ENCODE measurements at regions not wholly inside any gene's neighbourhood (a gene's known extent, or its start where the extent isn't known, plus 50 kb on each side); places are given as distances from the start of the nearest gene placed in this dataset.

GRCh38 chr11:32039149-32039548 is 51.7 kb upstream of the RCN1 start:
- DNase-seq (ENCODE audit: low read depth in 4 of 4, low spot score in 3 of 4), result no peak

- DNase-seq (ENCODE audit: low read depth in 4 of 4, low spot score in 3 of 4), result no peak
Observed at GRCh38 chr11:32034680-32035079, 56.2 kb upstream of the RCN1 start.

GRCh38 chr11:32034149-32034548 is 56.7 kb upstream of the RCN1 start:
- DNase-seq (ENCODE audit: low read depth in 4 of 4, low spot score in 3 of 4), result no peak

DNA sequence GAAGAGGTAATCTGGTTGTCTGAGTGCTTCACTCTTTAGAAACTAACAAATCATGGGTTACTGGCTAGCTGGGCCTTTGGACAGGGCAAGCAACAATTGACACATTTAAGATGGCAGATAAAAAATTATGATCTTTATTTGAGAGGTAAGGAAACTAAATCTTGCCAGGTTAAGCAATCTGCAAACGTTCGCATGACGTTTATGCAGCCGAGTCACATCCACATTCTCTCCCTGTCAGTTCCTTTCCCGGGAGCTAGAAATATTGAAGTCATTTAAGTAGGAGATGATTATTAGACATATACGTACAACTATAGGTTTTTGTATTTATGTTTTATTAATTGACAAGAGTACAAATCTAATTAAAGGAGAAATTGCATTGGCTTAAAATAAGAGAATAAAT is 57.4 kb upstream of the RCN1 start:
- DNase-seq (ENCODE audit: low read depth in 4 of 4, low spot score in 3 of 4), result no peak

GRCh38 chr11:32033067-32033466 is 57.8 kb upstream of the RCN1 start:
- no peak for DNase-seq (ENCODE audit: low read depth in 4 of 4, low spot score in 3 of 4)

- no peak for DNase-seq (ENCODE audit: low read depth in 4 of 4, low spot score in 3 of 4)
Observed at GRCh38 chr11:32032478-32032877, 58.4 kb upstream of the RCN1 start.

DNA sequence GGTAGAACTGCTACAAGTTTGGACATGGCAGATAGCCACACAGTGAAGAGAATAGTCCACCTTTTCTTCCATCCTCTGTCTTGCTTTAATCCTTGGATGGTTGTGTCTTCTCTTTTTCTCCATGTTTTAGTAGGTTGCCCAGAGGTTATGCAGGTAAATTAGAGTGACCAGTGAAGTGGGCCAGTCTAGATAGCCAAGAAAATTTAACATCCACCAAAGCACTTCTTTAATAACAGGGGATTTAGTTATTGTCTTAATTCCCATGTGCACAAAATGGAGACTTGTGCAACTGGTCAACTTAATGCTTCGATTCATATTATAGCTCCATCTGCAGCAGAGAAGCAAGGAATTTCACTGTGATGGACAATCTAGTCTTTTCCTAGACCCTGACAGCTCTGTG is 58.8 kb upstream of the RCN1 start:
- DNase-seq (ENCODE audit: low read depth in 4 of 4, low spot score in 3 of 4), result no peak

DNA sequence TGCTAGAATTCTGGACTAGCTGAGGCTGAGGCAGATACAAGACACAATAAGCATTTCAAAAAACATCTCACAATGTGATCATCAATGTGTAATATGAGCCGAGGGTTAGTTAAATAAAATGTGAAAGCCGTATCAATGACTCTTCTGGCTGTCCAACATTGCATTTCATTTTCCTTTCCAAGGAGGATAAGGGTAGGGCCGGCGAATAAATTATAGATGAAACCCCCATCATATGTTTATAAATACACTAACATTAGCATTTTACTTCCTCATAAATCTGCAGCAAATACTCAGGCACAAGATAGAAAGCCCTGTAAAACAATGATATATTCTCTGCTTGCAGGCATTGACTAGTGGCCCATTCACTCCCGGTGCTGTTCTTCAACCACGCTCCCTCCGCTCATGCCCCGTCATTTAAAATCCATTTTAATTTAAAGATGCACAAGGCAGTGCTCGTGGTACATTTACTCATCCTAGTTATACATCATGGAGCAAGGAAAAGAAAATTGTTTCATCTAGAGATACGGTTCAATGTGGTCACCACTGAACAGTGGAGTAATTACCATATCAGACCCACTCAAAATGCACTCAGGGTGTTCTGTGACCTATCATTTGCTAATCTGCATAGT is 59.9 kb upstream of the RCN1 start:
- no peak for DNase-seq (ENCODE audit: low read depth in 4 of 4, low spot score in 3 of 4)

GRCh38 chr11:32029721-32030120 is 61.2 kb upstream of the RCN1 start:
- no peak for DNase-seq (ENCODE audit: low read depth in 4 of 4, low spot score in 3 of 4)

DNA sequence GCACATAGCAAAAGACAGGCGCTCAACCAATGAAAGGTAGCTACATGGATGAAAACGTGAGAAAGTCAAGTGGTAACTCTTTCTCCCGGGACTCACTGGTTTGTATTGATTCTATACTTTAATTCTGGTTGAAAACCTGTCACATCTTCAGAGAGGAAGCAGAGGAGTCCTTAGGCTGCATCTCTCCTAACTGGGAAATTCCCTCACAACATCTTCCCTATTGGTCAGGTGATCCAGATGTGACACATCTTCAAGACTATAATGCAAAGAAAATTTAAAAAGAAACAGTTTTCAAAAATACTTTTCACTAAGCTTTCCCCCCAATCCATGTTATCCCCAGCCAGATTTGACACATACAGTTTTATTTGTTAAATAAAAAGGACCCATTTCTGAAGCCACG is 62.7 kb upstream of the RCN1 start:
- DNase-seq (ENCODE audit: low read depth in 4 of 4, low spot score in 3 of 4), result no peak

DNA sequence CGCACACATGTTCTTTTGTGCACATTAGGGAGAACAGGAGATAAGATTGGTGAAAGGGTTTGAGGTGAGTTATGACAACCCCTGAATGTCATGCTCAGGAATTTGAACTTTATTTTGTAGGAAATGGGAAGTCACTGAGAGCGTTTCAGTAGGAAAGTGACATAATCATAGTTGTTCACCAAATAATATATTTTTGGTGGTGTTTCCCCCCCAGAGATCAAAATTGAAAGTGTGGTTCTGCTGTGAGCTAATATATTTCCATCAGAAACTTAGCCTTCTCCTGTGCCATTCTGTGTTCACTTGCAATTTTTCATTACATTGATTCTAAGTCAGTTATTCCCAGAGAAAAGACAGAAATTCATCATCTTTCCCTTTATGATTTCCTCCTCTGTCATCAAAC is 64.1 kb upstream of the RCN1 start:
- DNase-seq (ENCODE audit: low read depth in 4 of 4, low spot score in 3 of 4), result no peak

DNA sequence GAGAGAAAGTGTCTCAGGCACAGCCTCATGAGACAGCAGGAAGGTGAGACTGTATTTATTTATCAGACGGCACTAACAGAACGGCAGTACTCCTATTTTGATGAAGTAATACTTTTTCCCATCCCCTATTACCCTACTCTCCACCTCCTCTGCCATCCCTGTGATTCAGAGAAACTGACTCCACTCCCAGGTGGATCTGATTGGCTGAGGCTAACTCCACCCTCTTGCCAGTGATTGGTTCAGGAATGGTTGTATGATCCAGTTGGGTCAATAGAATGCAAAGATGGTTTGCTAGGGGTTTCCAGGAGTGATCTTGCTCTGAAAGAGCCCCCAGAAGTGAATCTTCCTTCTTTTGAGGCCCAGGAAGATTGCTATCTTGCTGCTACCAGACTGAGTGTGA is 65.9 kb upstream of the RCN1 start:
- no peak for DNase-seq (ENCODE audit: low read depth in 4 of 4, low spot score in 3 of 4)

- no peak for DNase-seq (ENCODE audit: low read depth in 4 of 4, low spot score in 3 of 4)
Observed at GRCh38 chr11:32023370-32024305, 67.2 kb upstream of the RCN1 start.

- no peak for DNase-seq (ENCODE audit: low read depth in 4 of 4, low spot score in 3 of 4)
Observed at GRCh38 chr11:32018672-32019071, 72.2 kb upstream of the RCN1 start.

DNA sequence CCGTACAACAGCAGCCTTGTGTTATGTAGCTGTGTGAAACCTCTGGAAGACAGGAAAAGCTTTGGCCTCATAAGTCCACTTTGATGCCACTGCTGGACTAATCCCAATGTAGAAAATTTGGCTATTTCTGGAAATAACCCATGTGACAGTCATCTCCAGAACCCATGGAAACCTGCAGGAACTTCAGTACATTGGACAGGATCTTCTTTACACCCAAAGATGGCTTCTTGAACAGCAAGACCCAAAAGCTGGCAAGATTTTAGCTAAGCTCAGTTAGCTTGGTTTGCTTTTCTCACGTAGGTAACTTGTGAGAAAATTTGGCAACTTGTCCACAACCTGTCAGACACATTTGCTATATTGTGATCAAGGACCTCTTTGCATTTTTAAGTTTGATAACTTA is 74.8 kb upstream of the RCN1 start:
- no peak for DNase-seq (ENCODE audit: low read depth in 4 of 4, low spot score in 3 of 4)

GRCh38 chr11:32015427-32015826 is 75.4 kb upstream of the RCN1 start:
- no peak for DNase-seq (ENCODE audit: low read depth in 4 of 4, low spot score in 3 of 4)

- no peak for DNase-seq (ENCODE audit: low read depth in 4 of 4, low spot score in 3 of 4)
Observed at GRCh38 chr11:32013603-32014002, 77.3 kb upstream of the RCN1 start.

DNA sequence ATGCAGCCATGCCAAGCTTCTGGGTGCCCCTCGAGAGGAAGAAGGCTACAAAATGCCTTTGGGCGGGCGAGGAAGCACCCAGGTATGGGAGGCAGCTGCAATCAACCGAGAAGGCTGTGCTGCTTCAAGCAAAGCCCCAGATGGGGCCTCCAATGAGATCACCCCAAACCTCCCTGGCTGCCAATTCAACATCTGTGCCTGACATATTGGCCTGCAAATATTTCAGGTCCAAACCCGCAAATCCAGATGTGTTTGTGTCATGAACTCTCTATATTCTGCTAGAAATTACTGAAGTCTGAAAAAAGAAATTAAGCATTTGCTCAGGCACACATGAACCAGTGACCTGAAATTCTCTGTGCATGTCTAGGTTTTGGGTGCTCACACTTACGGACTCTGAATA is 78.8 kb upstream of the RCN1 start:
- DNase-seq (ENCODE audit: low read depth in 4 of 4, low spot score in 3 of 4), result no peak

DNA sequence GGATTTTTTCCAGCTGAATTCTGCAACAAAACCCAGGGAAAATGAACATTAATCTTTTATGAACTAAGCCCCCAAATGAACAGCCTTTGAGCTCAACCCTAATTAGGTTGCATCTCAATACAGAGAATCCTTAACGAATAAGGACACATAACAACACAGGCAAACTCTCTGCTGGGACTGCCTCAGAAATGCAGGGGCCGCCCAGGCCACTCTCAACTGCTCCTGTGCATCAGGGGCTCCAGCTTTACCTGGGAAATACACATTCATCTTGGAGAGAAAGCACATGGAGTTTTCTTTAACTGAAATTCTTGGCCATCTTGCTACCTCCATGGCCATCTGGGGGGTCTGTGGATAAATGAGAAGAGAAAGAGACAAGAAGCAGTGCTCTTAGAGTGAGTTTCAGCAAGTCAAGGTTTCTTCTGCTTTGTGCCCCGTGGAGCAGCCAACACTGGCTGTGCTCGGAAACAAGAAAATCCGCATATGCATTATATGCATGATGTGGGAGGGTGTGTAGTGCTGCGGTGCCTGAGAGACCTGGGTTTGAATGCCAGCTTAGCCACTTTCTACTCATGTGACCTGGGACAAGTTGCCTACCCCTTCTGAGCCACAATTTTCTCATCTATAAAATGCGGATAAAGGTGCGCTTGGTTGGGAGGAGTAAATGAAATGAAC is 81.9 kb upstream of the RCN1 start:
- no peak for DNase-seq (ENCODE audit: low read depth in 4 of 4, low spot score in 3 of 4)

- no peak for DNase-seq (ENCODE audit: low read depth in 4 of 4, low spot score in 3 of 4)
Observed at GRCh38 chr11:32006799-32007388, 84.0 kb upstream of the RCN1 start.

DNA sequence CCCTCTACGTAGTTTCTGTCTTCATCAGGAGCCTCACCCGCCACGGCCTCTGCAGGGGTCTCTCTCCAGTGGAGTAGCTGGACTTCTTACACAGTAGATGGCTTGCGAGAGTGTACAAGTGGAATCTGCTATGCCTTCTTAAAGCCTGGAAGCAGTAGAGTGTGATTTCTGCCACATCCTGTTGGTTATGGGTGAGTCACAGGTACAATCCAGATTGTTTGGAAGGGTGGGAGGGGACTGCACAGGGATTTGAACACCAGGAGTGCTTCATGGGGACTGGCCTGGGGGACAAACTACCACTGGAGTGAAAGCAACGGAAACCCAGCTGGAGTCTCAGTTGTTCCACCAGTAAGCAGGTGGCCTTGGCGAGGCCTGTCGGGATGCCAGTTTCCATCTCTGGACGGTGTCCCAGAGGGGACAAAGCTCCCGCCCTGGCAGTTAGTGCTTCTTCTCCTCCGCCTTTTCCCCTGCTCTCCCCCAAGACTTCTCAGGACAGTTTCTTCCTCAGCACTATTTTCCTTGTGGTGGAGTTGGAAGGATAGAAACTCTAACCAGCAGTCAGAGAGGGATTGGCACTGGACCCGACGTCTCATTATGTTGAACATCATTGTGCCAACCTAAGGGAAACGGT is 85.0 kb upstream of the RCN1 start:
- DNase-seq (ENCODE audit: low read depth in 4 of 4, low spot score in 3 of 4), result no peak

Data from left renal pelvis (tissue), 4 donors.